DOHH2 (cell line): ENCODE measurements at regions not wholly inside any gene's neighbourhood (a gene's known extent, or its start where the extent isn't known, plus 50 kb on each side); places are given as distances from the start of the nearest gene placed in this dataset.

ENCODE experiments used
- H3F3A ChIP-seq: fragments of 200-600 bp; sonication (generic), shearing (Covaris generic); 2 replicates; pipeline ENCODE4 v1.6.0; 2016; ENCODE audit warnings: antibody characterized with exemption, mild to moderate bottlenecking; ENCODE audit not compliant: control insufficient read depth, insufficient read depth
- H3K27ac ChIP-seq: fragments of 200-600 bp; sonication (generic); 2 replicates; pipeline ENCODE4 v1.5.1; 2014; ENCODE audit warnings: low read depth, mild to moderate bottlenecking, low read length, moderate library complexity
- H3K27me3 ChIP-seq: fragments of 200-600 bp; sonication (generic); 2 replicates; pipeline ENCODE4 v1.6.1; 2014; ENCODE audit warnings: mild to moderate bottlenecking, low read length, mixed read lengths; ENCODE audit not compliant: control insufficient read depth
- H3K36me3 ChIP-seq: fragments of 200-600 bp; sonication (generic); 2 replicates; pipeline ENCODE4 v1.6.1; 2014; ENCODE audit warnings: mild to moderate bottlenecking, low read length, moderate library complexity, mixed read lengths; ENCODE audit not compliant: control insufficient read depth
- H3K4me1 ChIP-seq: fragments of 200-600 bp; sonication (generic); 2 replicates; pipeline ENCODE4 v1.6.1; 2014; ENCODE audit warnings: mild to moderate bottlenecking, low read length, mixed read lengths; ENCODE audit not compliant: control insufficient read depth
- H3K4me2 ChIP-seq: fragments of 200-600 bp; sonication (generic); 2 replicates; pipeline ENCODE4 v1.6.0; 2014; ENCODE audit warnings: mild to moderate bottlenecking, low read length, moderate library complexity
- H3K4me3 ChIP-seq: fragments of 200-600 bp; sonication (generic); 2 replicates; pipeline ENCODE4 v1.5.1; 2014; ENCODE audit warnings: mild to moderate bottlenecking, low read length, mixed read lengths
- H3K79me2 ChIP-seq: fragments of 200-600 bp; sonication (generic); 2 replicates; pipeline ENCODE4 v1.6.1; 2014; ENCODE audit warnings: mild to moderate bottlenecking, low read length, mixed read lengths; ENCODE audit not compliant: control insufficient read depth
- H3K9me2 ChIP-seq: fragments of 200-600 bp; sonication (generic); replicated peaks from 2 replicates; pipeline ENCODE4 v1.6.1; 2014; ENCODE audit warnings: mild to moderate bottlenecking, low read length, mixed read lengths; ENCODE audit not compliant: control insufficient read depth
- H3K9me3 ChIP-seq: fragments of 200-600 bp; sonication (generic); 2 replicates; pipeline ENCODE4 v1.6.1; 2014; ENCODE audit warnings: antibody characterized with exemption, low read length, mixed read lengths; ENCODE audit not compliant: control insufficient read depth, insufficient read depth
- H4K20me1 ChIP-seq: fragments of 200-600 bp; sonication (generic); 2 replicates; pipeline ENCODE4 v1.6.0; 2014; ENCODE audit warnings: low read depth, mild to moderate bottlenecking, antibody characterized with exemption, low read length, moderate library complexity; ENCODE audit not compliant: control insufficient read depth, insufficient read depth
- CTCF ChIP-seq: fragments of 200-600 bp; sonication (generic); IDR thresholded peaks from one replicate; pipeline ENCODE4 v1.5.1; 2014; ENCODE audit warnings: antibody characterized with exemption, mild to moderate bottlenecking, low read depth, low read length; ENCODE audit not compliant: poor library complexity, severe bottlenecking
- EZH2phosphoT487 ChIP-seq: fragments of 200-600 bp; sonication (generic); IDR thresholded peaks from 2 replicates; pipeline ENCODE4 v1.6.1; 2017; ENCODE audit warnings: borderline replicate concordance, mild to moderate bottlenecking, antibody characterized with exemption, low read length, moderate library complexity, mixed read lengths

GRCh38 chr2:144146076-144146475 lies 373.8 kb downstream of the ZEB2 start:
- TF ChIP-seq EZH2phosphoT487 (no peak), CTCF (no peak)

GRCh38 chr2:144143294-144144151 lies 376.4 kb downstream of the ZEB2 start:
- Histone ChIP-seq H3K9me2 (no peaks in the 10 kb centered on the region), H3K27me3 (no peaks in the 10 kb centered on the region), H3K36me3 (peaks cover 8% of the 10 kb centered on the region), H3K9me3 (no peaks in the 10 kb centered on the region), H3K4me1 (peaks cover 7% of the 10 kb centered on the region), H3K4me3 (no peak overlapping the region), H3K4me2 (no peak overlapping the region), H4K20me1 (no peaks in the 10 kb centered on the region), H3F3A (peaks cover 2% of the 10 kb centered on the region; the same call in 1 of the 2 replicates), H3K79me2 (no peaks in the 10 kb centered on the region), H3K27ac (no peak overlapping the region)
- no peak for TF ChIP-seq EZH2phosphoT487

More at GRCh38 chr2:144146076-144146475, 373.8 kb downstream of the ZEB2 start:
- Histone ChIP-seq H3K9me2 (no peaks in the 10 kb centered on the region), H4K20me1 (no peaks in the 10 kb centered on the region), H3K4me2 (no peak overlapping the region), H3K36me3 (peaks cover 8% of the 10 kb centered on the region), H3K9me3 (no peaks in the 10 kb centered on the region), H3F3A (peaks cover 2% of the 10 kb centered on the region; the same call in 1 of the 2 replicates), H3K79me2 (no peaks in the 10 kb centered on the region), H3K4me3 (no peak overlapping the region), H3K27ac (no peak overlapping the region), H3K4me1 (peaks cover 7% of the 10 kb centered on the region), H3K27me3 (no peaks in the 10 kb centered on the region)

- peaks cover 2% of the 10 kb centered on the region; the same call in 1 of the 2 replicates for H3F3A ChIP-seq
- no peaks in the 10 kb centered on the region for H4K20me1 ChIP-seq
- H3K27ac ChIP-seq: no peak overlapping the region
- no peak overlapping the region for H3K4me2 ChIP-seq
- no peak overlapping the region for H3K4me3 ChIP-seq
- no peaks in the 10 kb centered on the region for H3K79me2 ChIP-seq
- peaks cover 7% of the 10 kb centered on the region for H3K4me1 ChIP-seq
- H3K27me3 ChIP-seq: no peaks in the 10 kb centered on the region
- H3K9me2 ChIP-seq: no peaks in the 10 kb centered on the region
- no peaks in the 10 kb centered on the region for H3K9me3 ChIP-seq
- TF ChIP-seq EZH2phosphoT487 (no peak), CTCF (no peak)
- H3K36me3 ChIP-seq: peaks cover 8% of the 10 kb centered on the region
These were observed 379.0 kb downstream of the ZEB2 start for GRCh38 chr2:144140891-144141290.

- Histone ChIP-seq H3K4me2 (no peak overlapping the region), H3K36me3 (peaks cover 1% of the 10 kb centered on the region), H3K9me2 (no peaks in the 10 kb centered on the region), H3K4me3 (no peak overlapping the region), H3F3A (peaks cover 3% of the 10 kb centered on the region; the same call in 1 of the 2 replicates), H4K20me1 (no peaks in the 10 kb centered on the region), H3K27ac (no peak overlapping the region), H3K79me2 (no peaks in the 10 kb centered on the region), H3K27me3 (no peaks in the 10 kb centered on the region), H3K4me1 (no peaks in the 10 kb centered on the region), H3K9me3 (no peaks in the 10 kb centered on the region)
- TF ChIP-seq CTCF (no peak), EZH2phosphoT487 (no peak)
These were observed 382.1 kb downstream of the ZEB2 start for GRCh38 chr2:144137705-144138428.
